Stimulated activated naive CD8-positive, alpha-beta T cell treated with anti-CD3 and anti-CD28 coated beads, Interleukin-15, amount 100 ng/mL, for 72 hours (primary cell): ENCODE measurements at regions not wholly inside any gene's neighbourhood (a gene's known extent, or its start where the extent isn't known, plus 50 kb on each side); places are given as distances from the start of the nearest gene placed in this dataset.

Source experiments
- ATAC-seq: fragments of 150-1000 bp; cut with Tn5 transposase; 2 replicates; pipeline ENCODE4 v1.10.0; 2021; ENCODE audit warnings: mild to moderate bottlenecking, moderate library complexity
- DNase-seq, 2 donors: peaks; one replicate each; pipeline ENCODE4 v3.0.0; 2021 to 2022
- H3K27ac Mint-ChIP-seq, 2 donors: one replicate each; pipeline ENCODE4 v1.8.0; 2022; ENCODE audit warnings: mild to moderate bottlenecking in 2 of 2, mixed read lengths in 2 of 2, moderate library complexity in 2 of 2
- H3K27me3 Mint-ChIP-seq: one replicate; pipeline ENCODE4 v1.8.0; 2022; ENCODE audit warnings: mixed read lengths
- H3K4me1 Mint-ChIP-seq: one replicate; pipeline ENCODE4 v1.8.0; 2022; ENCODE audit warnings: mild to moderate bottlenecking, mixed read lengths
- H3K4me3 Mint-ChIP-seq, 2 donors: one replicate each; pipeline ENCODE4 v1.8.0; 2022; ENCODE audit warnings: mild to moderate bottlenecking in 2 of 2, mixed read lengths in 2 of 2, moderate library complexity in 1 of 2
- H3K9me3 Mint-ChIP-seq, 2 donors: one replicate each; pipeline ENCODE4 v1.8.0; 2022; ENCODE audit warnings: mixed read lengths in 2 of 2

DNA sequence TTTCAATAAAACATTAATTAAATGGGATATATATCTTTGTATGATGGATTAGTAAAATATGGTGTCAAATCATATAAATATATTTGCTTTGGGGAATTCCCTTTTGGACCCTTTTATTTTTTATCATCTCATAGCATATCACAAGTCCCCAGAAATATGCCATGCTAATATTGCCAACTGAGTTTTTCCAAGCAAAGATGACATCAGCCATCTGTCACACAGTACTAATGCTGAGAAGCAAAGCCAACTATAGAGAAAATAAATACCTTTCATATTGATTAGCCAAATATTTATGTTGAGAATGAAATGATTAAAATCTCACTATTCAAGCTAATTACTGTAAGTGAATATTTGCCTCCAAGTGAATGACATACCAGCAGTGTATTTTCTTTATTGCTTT, 575.3 kb downstream of the ETV1 start:
- peaks cover 0 to 5% of the 10 kb centered on the region in 2 donors for H3K9me3 Mint-ChIP-seq
- H3K27ac Mint-ChIP-seq = no peak overlapping the region
- DNase-seq = no peak
- no peak overlapping the region for H3K4me3 Mint-ChIP-seq
- H3K27me3 Mint-ChIP-seq = no peaks in the 10 kb centered on the region
- ATAC-seq = no peak
- H3K4me1 Mint-ChIP-seq = no peaks in the 10 kb centered on the region

DNA sequence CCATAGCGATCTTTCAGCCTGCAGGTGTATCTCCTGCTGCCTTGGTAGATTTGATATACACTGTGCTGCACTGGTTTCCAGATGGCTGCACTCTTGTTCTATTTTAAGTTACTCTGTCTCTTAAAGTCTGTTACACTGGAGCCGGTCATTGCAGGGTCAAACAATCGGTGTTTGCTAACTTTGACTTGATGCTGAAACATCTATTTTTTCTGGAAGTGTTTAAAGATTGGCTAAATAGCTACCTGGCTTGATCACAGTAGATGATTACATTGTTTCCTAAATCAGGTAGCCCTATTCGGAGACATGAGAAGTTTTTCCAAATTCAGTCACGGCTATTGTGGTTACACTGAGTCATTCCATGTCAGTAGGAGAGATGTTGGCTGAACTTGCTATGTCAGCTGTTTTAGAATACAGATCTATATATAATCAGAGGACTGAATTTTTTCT, 574.8 kb downstream of the ETV1 start:
- Mint-ChIP-seq H3K27me3 (no peaks in the 10 kb centered on the region), H3K4me3 (no peak overlapping the region), H3K27ac (no peak overlapping the region), H3K4me1 (no peaks in the 10 kb centered on the region), H3K9me3 (peaks cover 0 to 5% of the 10 kb centered on the region in 2 donors)
- DNase-seq (no peak), ATAC-seq (no peak)

DNA sequence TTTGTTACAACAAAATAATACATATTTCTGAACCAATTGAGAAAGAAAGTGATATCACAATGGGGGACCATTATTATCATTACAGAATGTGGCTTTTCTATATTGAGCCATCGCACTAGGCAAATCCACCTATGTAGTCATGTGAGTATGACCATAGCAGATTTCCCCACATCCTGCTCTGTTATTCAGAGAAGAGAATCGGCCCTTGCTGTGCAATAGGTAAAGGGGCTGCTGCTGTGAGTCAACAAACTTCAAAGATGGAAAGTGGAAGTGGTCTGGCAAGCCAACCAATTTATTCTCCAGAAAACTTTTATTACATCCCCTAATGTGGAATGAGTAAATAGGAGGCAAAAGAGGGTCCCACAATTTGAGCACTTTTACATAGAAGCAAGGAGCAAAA, 573.4 kb downstream of the ETV1 start:
- DNase-seq = no peak
- Mint-ChIP-seq H3K4me1 (no peaks in the 10 kb centered on the region), H3K27ac (no peak overlapping the region), H3K9me3 (peaks cover 0 to 6% of the 10 kb centered on the region in 2 donors), H3K4me3 (no peak overlapping the region), H3K27me3 (no peaks in the 10 kb centered on the region)
- no peak for ATAC-seq

DNA sequence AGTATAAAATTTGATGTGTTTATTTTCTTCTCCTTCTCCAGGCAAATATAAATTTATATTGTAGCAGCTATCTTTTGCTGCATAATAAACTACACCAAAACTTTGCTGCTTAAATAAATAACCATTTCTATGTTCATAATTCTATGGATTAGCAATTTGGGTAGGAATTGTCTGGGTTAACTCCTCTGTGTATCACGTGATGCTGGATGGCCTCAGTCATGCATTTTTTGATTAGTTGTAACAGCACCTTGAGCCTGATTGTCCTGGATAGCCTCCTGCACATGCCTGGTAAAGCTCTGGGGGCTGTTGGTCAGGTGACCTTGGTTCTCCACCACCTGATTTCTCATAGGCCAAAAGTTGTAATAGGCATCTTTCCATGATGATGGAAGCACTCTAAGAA, 572.9 kb downstream of the ETV1 start:
- Mint-ChIP-seq H3K4me1 (no peaks in the 10 kb centered on the region), H3K9me3 (peaks cover 5 to 11% of the 10 kb centered on the region in 2 donors), H3K27me3 (no peaks in the 10 kb centered on the region), H3K4me3 (no peak overlapping the region), H3K27ac (no peak overlapping the region)
- DNase-seq = no peak
- ATAC-seq = no peak

DNA sequence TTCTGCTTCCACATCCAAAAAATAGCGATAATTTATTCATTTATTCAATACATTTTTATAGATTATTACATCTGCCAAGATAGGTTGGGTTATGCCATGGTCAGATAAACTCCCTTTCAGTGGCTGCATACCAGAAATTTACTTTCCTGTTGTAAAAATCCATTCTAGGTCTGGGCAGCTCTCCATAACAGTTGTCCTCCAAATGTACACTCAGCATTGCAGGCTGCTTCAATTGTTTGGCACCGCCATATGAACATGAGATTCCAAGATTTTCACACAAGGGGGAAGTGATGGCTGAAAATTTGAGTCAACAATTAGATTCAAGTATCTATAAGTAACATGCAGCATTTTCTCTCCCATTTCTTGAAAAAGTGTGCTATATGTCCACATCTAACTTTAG, 568.7 kb downstream of the ETV1 start:
- no peak overlapping the region for H3K4me3 Mint-ChIP-seq
- DNase-seq (no peak), ATAC-seq (no peak)
- H3K4me1 Mint-ChIP-seq = no peaks in the 10 kb centered on the region
- no peak overlapping the region for H3K27ac Mint-ChIP-seq
- H3K27me3 Mint-ChIP-seq = no peaks in the 10 kb centered on the region
- peaks cover 20 to 21% of the 10 kb centered on the region in 2 donors for H3K9me3 Mint-ChIP-seq

DNA sequence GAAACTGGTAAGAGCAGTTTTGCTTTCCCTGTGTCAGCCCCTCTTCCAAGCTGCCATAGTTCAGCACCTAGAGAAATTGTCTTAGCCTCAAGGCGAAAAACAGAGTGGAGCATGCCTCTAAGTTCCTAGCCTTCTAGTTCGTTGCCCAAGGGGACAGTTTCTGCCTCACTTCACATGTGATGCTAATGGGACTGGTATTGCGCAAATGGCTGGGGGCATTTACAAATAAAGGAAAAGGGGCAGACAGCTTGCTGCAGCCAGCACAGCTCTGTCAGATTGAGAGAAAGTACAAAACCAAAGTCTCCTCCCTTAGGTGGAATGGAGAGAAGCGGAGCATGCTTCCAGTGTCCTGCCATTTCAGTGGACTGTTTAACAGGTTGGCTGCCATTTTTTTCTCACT, 567.7 kb downstream of the ETV1 start:
- H3K4me1 Mint-ChIP-seq = no peaks in the 10 kb centered on the region
- no peak overlapping the region for H3K27ac Mint-ChIP-seq
- no peak for DNase-seq
- peaks cover 20 to 21% of the 10 kb centered on the region in 2 donors for H3K9me3 Mint-ChIP-seq
- H3K27me3 Mint-ChIP-seq = no peaks in the 10 kb centered on the region
- no peak for ATAC-seq
- no peak overlapping the region for H3K4me3 Mint-ChIP-seq

DNA sequence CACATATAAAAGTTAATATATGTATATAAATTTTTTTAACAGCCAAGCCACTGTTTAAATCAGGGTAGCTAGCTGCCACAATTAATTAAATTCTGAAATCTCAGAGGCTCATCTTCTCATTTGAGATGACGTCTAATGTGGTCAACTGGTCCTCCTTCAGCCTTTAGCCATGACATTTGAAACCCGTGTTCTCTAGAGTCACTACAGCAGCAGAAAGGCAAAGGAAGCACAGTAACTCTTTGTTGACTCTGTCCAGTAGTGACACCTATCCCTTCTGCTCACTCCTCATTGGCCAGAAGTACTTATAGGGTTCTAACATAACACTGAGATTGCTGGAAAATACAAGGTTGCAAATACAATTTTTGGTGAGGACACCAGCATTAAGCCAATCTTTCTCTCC, 555.5 kb downstream of the ETV1 start:
- Mint-ChIP-seq H3K27me3 (no peaks in the 10 kb centered on the region), H3K27ac (no peak overlapping the region), H3K4me1 (no peaks in the 10 kb centered on the region), H3K4me3 (no peak overlapping the region), H3K9me3 (no peaks in the 10 kb centered on the region)
- ATAC-seq (no peak), DNase-seq (no peak)

DNA sequence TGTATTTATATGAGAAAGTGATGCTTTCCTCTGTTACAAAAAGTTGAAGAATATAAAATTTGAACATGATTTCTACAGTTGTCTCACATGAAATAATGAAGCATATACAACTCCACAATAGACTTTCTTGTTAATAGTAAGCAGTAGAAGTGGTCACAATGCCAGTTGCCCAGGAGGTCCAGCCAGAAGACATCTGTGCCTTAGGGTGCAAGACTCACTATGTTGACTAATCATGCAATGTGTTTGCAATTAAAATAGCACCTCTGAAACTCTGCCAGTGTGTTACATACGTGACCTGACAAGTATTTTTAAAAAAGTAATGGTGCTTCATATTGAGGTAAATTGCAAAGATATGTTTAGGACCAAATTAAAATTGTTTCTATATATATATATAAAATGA, 547.2 kb downstream of the ETV1 start:
- Mint-ChIP-seq H3K27ac (no peak overlapping the region), H3K9me3 (no peaks in the 10 kb centered on the region), H3K4me1 (no peaks in the 10 kb centered on the region), H3K27me3 (no peaks in the 10 kb centered on the region), H3K4me3 (no peak overlapping the region)
- DNase-seq = no peak
- no peak for ATAC-seq

DNA sequence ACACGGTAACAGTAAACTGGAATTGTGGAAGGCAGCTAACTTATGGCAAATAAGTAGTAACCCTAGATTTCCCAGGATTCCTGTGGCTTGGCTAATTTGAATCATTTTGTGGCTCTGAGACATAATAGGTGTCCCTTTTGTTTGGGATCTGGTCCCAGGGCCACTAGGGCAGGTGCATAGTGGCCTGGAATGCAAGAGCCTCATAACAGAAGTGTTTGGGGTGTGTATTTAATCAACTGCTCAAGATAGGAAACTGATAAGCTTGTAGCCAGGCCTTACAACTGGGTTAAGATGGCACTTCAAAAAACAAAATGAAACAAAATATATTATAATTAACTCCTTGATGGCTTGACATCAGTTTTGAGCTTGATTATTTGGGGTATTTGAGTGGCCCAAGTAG, 541.8 kb downstream of the ETV1 start:
- Mint-ChIP-seq H3K9me3 (peaks cover 0 to 13% of the 10 kb centered on the region in 2 donors), H3K27ac (no peak overlapping the region), H3K4me3 (no peak overlapping the region), H3K4me1 (no peaks in the 10 kb centered on the region), H3K27me3 (no peaks in the 10 kb centered on the region)
- ATAC-seq (no peak), DNase-seq (no peak)

DNA sequence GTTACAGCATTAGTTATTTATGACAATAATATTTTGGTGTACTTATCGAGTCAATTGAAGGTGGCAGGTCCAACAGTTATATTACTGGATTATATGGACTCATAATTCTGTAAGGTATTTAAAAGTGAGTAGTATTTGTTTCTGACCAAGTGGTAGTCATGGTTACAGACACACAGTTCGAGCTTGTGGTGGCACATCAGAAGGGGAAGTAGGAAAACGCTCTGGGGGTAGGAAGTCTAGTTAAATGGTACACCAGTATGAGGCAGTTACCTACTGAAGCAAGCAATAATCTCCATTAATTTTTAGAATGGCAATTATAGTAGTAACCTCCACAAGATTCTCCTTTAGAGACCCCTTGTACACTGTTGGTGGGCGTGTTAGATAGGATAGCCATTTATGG, 541.2 kb downstream of the ETV1 start:
- ATAC-seq (no peak), DNase-seq (no peak)
- Mint-ChIP-seq H3K9me3 (peaks cover 0 to 13% of the 10 kb centered on the region in 2 donors), H3K27me3 (no peaks in the 10 kb centered on the region), H3K4me1 (no peaks in the 10 kb centered on the region), H3K4me3 (no peak overlapping the region), H3K27ac (no peak overlapping the region)

DNA sequence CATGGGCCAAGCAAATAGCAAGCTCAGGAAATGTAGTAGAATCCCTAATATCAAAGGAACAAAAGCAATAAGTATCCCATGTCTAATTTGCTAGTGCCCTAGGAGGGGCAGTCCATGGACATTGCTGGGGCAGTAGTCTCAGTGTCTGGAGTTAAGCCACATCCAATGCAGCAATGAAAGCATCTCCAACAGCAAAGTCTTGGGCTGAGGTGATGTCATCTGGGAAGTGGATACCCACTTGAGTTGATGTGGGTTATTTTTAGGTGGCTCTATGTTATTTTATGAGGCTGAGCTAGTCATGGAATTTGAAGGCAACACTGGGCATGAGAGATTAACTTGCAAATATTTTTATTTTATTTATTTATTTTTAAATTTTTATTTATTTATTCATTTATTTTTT, 540.0 kb downstream of the ETV1 start:
- no peak overlapping the region for H3K4me3 Mint-ChIP-seq
- ATAC-seq (no peak), DNase-seq (no peak)
- H3K4me1 Mint-ChIP-seq = no peaks in the 10 kb centered on the region
- no peak overlapping the region for H3K27ac Mint-ChIP-seq
- no peaks in the 10 kb centered on the region for H3K27me3 Mint-ChIP-seq
- H3K9me3 Mint-ChIP-seq = peaks cover 0 to 13% of the 10 kb centered on the region in 2 donors

DNA sequence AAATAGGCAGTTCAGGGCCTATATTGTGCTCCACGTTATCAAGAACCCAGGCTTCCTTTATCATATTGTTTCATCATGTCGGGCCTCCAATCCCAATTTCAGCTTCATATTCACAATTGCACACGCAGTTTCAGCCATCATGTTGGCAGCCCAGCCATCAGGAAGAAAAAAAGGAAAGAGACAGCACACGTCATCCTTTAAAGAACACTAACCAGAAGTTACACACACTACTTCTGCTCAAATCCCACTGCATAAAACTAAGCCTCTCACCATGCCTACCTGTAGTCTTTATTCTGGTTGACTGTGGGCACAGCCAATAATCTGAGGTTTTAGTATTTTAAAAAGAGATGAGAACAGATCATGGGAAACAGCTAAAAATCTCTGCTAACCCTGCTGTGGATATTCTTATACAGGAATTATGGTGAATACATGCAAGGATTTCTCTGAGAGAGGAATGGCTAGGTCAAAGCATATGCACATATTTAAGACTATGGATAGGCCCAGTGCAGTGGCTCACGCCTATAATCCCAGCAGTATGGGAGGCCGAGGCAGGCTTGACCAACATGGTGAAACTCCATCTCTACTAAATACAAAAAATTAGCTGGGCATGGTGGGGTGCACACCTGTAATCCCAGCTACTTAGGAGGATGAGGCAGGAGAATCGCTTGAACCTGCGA, 534.4 kb downstream of the ETV1 start:
- ATAC-seq = no peak
- Mint-ChIP-seq H3K4me3 (no peak overlapping the region), H3K9me3 (peaks cover 0 to 13% of the 10 kb centered on the region in 2 donors), H3K4me1 (no peaks in the 10 kb centered on the region), H3K27ac (no peak overlapping the region), H3K27me3 (no peaks in the 10 kb centered on the region)
- no peak for DNase-seq

DNA sequence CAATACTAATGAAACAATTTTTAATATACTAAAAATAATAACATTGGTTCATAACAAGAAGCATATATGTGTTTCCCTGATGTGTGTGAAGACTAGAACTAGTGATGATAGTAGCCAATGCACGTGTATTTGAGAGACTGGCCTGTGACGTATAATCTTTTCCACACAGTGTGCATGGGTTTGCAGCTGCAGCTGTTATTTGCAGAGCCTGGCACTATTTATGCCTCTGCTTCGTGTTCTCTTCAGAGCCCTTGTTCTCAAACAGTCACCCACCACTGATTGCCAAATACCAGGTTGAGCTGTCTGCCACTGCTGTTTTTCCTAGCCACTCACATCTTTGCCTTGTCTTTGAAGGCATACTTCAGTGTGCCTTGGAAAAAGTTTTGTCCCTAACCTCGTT, 531.7 kb downstream of the ETV1 start:
- Mint-ChIP-seq H3K4me3 (no peak overlapping the region), H3K4me1 (no peaks in the 10 kb centered on the region), H3K27ac (no peak overlapping the region), H3K9me3 (no peaks in the 10 kb centered on the region), H3K27me3 (no peaks in the 10 kb centered on the region)
- ATAC-seq = no peak
- no peak for DNase-seq

DNA sequence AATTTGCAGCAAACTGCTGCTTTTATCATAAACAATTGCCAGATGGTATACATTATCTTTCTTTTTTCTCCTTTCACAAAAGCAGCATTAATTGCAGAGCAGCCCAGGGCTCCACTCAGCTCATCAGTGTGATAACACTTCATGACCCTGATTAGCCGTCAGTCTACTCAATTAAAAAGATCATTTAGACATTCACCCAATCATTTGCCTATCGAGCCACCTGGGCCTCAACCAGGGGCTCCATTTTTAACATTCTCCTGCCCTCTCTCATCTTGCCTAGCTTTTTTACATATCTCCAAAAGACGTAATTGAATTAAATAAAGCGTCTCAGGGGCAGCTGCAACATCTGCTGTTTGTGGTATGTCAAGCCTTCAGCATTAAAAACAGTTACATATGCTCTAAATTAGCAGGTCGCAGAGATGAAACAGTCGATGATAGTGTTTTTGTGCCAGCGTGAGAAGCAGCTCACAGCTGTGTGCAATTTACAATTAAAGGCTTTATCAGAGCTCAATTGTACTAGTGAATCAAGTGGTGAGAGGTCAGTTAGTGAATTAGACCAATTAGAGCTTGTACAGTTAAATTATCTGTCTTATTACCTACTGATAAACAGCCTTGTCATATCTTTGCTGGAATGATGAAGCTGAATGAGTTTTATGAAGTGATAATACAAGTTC, 522.5 kb downstream of the ETV1 start:
- H3K27me3 Mint-ChIP-seq = no peaks in the 10 kb centered on the region
- H3K4me1 Mint-ChIP-seq = no peaks in the 10 kb centered on the region
- ATAC-seq (no peak), DNase-seq (no peak)
- no peak overlapping the region for H3K4me3 Mint-ChIP-seq
- no peaks in the 10 kb centered on the region for H3K9me3 Mint-ChIP-seq
- no peak overlapping the region for H3K27ac Mint-ChIP-seq

DNA sequence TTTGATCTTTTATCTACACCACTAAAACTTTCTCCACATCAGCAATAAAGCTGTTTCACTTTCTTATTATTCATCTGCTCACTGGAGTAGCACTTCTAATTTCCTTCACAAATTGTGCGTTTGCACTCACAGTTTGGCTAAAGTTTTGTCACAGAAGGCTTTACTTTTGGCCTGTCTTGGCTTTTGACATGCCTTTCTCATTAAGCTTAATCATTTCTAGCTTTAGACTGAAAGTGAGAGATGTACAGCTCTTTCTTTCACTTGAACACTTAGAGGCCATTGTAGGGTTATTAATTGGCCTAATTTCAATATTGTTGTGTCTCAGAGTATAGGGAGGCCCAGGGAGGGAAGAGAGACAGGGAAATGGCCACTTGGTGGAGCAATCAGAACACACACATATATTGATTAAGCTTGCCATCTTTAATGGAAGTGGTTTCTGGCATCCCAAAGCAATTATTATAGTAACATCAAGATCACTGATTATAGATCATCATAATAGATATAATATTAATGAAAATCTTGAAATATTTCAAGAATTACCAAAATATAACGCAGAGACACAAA, 512.5 kb downstream of the ETV1 start:
- Mint-ChIP-seq H3K4me3 (no peak overlapping the region), H3K4me1 (no peaks in the 10 kb centered on the region), H3K9me3 (peaks cover 0 to 4% of the 10 kb centered on the region in 2 donors), H3K27ac (no peak overlapping the region), H3K27me3 (no peaks in the 10 kb centered on the region)
- ATAC-seq = no peak
- DNase-seq = no peak

DNA sequence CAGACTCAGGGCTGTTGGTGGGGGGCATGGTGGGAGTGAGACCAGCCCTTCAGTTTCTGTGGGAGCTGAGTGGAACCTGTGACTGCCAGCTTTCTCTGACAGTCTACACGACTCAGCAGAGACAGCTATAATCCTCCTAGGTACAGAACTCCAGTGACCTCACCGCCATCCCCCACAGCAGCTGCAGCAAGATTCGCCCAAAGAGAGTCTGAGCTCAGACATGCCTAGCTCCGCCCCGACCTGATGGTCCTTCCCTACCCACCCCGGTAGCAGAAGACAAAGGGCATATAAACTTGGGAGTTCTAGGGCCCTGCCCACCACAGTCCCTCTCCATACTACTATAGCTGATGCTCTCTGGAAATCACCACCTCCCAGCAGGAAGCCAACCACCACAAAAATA, 500.1 kb downstream of the ETV1 start:
- Mint-ChIP-seq H3K4me1 (no peaks in the 10 kb centered on the region), H3K27ac (no peak overlapping the region), H3K27me3 (no peaks in the 10 kb centered on the region), H3K9me3 (peaks cover 13 to 18% of the 10 kb centered on the region in 2 donors), H3K4me3 (no peak overlapping the region)
- no peak for ATAC-seq
- DNase-seq = no peak
